GM19351 (cell line): ENCODE measurements at regions not wholly inside any gene's neighbourhood (a gene's known extent, or its start where the extent isn't known, plus 50 kb on each side); places are given as distances from the start of the nearest gene placed in this dataset.

Experiments
- ATAC-seq: cut with Tn5 transposase; IDR thresholded peaks from one replicate; pipeline ENCODE4 v1.9.1; 2021; ENCODE audit warnings: mild to moderate bottlenecking, moderate library complexity; ENCODE audit not compliant: unreplicated experiment

DNA sequence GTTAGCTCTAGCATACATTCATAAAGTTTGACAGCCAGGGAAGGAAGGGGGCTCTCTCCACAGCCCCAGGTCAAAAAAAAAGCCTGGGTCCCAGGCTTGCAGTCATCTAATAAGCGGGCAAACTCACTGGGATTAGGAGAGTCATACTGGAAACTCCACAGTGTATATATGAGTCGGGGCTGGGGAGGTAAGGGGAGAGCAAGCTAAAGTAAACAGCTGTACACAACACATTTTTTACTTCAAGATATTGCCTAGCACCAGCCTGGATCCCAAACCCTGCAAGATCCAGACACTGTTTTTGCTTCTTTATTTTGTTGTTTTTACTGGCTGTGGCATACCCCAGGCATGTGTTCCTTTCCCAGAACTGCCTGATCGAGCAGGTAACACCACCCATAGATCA, 291.3 kb upstream of the TANK start:
- no peak for ATAC-seq

GRCh38 chr2:160869411-160869810, 290.8 kb upstream of the TANK start:
- no peak for ATAC-seq

DNA sequence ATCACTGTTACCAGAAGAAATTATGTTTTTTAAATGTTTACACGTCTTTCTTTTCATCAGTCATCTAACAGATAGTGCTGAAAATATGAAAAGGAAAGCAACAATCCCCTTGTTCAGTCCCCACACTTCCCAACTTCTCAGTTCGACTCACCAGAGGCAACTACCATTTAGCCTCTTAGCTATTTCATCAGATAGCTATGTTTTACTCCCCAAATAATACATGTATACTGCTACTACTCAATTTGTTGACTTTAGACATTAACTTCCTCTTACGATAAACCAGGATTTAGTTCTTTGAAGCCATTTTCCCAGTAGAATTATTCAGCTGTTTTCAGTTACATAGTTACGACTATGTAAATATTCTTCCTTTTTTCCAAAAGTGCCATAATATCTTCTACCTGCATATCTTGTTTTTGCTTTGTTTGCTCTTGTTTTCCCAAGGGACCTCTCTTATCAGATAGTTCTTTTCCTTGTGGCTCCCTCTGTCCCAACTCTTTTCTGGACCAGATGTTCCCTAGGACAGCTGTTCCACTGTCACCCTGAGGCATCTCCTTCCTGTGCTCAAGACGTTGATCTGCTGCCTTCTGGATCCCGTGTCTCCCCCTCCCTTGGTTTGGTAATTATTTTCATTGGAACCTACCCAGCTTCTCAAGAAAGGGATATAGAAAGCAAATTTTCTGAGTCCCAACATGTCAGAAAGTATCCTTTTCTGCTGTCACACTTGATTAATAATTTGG, 289.3 kb upstream of the TANK start:
- ATAC-seq, result no peak

- ATAC-seq, result no peak
Measured at GRCh38 chr2:160871953-160872352, 288.3 kb upstream of the TANK start.

DNA sequence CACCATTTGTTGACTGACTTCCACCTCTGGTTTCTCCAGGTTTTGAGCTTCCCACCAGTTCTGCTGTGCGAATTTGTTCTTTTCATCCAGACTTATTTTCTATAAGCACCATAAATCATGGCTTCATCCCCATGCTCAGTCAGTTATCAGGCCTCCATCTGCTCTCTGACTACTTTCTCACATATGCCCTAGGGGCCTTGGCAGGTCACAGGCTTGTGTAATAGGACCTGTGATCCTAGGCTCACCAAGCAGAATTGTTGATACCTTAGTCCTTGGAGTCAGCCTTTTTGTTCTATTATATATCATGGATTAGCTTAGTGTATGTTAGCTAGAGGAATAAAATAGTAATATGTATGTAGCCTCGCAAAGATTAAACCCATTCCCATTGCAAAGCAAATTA, 284.2 kb upstream of the TANK start:
- ATAC-seq, result no peak

GRCh38 chr2:160876765-160877164, 283.5 kb upstream of the TANK start:
- no peak for ATAC-seq

DNA sequence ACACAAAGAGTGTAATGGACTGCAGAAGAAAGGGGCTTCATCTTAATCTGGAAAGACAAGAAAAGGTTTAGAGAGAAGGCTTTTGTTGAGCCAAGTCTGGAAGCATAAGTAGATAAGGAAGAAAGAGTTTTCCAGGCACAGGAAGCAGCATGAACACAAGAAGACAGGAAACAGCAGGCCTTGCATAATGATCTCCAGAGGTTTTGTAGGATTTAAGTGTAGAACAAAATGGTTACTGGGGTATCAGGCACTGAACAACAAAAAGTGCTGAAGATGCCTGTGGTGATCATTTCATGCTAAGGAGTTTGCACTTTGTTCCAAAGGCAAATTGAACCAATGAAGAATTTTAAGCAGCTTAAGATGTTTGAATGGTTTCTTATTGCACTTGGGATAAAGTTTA, 281.6 kb upstream of the TANK start:
- no peak for ATAC-seq

- no peak for ATAC-seq
Measured at GRCh38 chr2:160882906-160883305, 277.3 kb upstream of the TANK start.

GRCh38 chr2:160884056-160884455, 276.2 kb upstream of the TANK start:
- ATAC-seq, result no peak

DNA sequence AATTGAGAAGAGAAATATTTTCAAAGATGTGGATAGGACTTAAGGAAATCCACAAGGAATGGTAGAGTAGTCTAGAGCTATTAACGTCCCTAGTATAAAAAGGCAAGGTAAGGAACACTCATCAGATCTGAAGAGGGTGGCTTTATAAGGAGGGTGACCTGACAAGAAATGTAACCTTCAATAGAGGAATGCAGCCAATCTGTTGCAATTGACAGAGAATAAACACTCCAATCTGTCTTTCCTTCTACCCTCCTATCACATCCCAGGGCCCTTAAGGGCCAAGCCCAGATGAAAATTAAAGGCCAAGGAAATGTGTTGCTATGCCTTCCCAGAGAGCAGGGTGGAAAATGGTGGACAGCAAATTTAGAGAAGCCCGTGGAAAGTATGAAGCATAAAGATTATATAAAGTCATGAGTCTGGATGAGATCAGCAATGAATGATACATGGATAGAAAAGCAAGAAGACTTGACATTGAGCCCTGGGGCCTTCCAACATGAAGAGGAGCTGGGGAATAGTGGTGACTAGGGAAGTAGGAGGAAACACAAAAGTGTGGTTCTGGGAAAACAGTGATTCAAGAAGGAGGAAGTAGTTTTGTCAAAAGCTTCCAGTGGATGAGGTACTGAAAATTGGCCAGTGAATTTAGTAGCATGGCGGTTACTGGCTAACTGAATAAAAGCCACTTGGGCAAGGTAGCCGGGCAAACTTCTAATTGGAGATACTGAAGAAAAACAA, 270.6 kb upstream of the TANK start:
- no peak for ATAC-seq

DNA sequence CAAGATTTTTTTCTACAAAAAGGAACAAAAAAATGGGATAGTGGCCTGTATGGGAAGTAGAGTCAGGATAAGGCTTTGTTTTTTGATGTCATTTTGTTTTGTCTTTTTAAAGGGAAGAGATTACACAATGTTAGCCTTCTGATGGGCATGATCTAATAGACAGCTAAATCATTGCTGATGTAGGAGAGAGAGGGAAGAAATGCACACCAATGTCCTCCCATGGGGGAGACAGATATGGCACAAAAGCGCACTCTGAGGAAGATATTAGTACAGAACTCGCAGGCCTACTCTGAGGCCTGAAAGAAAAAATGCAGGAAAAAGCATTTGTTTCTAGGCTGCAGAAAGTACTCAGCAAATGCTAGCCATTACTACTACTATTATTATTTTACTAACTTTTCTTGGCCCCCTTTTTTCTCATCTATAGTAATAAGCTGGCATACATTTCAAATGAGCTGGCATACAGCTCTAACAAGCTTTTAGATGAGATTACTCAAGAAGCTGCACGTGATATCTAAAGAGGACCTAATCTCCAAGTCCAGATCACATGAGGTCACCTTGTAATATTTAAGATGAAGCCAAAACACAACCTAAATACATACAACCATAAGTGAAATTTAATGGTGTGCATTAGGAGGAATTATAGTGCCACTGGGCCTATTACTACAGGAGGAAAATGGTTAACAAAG, 269.4 kb upstream of the TANK start:
- no peak for ATAC-seq

GRCh38 chr2:160891353-160891740, 268.9 kb upstream of the TANK start:
- no peak for ATAC-seq

- ATAC-seq, result no peak
Measured at GRCh38 chr2:160892204-160892603, 268.0 kb upstream of the TANK start.

DNA sequence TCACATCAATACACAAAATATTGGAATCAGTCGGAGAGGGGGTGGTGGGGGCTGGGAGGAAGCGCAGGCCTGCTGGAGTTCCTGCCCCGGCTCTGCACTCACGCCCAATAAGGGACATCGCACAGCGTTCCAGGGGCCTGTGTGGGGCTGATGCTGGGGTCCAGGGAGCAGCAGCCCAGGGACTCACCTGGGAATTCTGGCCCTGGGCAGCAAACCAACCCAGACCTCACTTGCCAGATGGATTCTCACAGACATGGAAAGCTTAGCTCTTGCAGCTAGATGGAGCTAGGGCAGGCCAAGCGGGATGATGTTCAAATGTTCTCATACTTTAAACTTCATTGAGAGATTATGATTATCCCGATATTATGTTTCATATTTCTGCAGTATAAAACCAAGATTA, 266.6 kb upstream of the TANK start:
- ATAC-seq, result no peak

DNA sequence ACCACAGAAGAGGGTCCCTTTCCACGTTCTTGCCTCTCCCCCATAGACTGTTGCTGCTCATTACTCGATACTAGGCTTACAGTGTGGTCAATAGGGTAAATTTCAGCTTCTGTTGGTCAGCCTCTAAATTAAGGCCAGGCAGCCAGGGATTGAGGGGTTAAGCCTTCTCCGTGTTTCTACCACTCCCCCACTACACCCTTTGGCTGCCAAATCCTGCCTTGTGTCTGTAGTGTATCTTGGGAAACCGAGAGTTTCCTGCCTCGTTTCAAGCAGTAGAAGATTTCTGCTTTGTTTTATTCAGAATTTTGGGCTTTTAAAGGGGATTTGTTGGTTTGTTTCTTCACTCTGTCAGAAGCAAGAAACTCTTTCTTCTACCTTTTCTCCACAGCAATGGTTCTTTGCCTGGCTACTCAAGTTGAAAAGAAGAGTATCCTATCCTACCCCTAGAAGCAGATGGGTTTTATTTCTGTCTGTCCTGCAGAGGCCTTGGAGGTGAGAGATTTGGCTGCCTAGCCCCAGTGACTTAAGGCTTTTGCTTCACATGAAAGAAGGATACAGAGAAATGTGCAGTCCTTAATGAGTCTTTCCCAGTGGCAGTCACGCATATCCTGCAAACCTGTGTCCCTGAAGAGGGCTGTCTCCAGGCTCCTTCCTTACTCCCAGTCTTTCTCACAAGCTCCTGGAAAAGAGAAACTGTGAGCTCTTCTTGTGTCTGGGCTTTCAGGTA, 261.5 kb upstream of the TANK start:
- no peak for ATAC-seq

- no peak for ATAC-seq
Measured at GRCh38 chr2:160901613-160902012, 258.6 kb upstream of the TANK start.

GRCh38 chr2:160905862-160906261, 254.4 kb upstream of the TANK start:
- no peak for ATAC-seq

- no peak for ATAC-seq
Measured at GRCh38 chr2:160906878-160907277, 253.3 kb upstream of the TANK start.

DNA sequence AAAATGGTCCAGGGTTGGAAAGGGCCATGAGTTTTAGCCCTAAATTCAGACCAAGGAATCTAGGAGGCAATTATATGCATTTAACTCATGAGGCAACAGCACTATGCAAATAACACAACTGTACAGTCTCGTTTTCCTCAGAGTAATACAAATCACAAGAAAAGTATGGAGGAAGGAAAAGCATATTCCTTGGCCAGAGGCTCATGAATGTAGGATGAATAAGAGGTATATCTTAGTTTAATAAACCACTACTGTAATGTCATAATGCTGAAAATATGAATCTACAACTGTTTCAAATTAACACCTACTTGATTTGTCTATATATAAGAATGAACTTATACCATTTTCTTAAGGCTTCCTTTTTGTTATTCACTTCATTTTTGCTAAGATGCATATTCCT, 252.5 kb upstream of the TANK start:
- ATAC-seq, result no peak

- no peak for ATAC-seq
Measured at GRCh38 chr2:160908157-160908556, 252.1 kb upstream of the TANK start.

DNA sequence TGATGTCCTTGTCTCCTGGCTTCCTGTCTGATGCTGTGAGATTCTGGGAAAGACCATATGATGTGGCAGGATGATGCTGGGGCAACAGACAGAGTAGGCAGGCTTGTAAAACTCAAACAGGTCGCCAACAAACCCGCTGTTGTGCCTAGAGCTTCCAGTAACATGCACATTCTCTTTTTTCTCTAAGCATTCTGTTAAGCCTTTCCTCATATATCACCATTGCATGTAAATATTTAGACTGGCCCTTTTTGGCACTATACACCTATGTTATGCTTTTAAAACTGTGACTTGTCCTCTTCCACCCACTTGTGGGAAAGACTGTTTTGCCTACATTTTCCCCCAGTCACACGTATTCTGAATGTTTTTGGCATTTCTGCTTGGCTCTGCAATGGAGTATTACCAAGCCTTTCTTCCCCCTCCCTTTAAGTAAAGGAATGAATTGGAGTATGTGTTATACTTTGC, 250.4 kb upstream of the TANK start:
- no peak for ATAC-seq
